ENCODE measurements at regions not wholly inside any gene's neighbourhood (a gene's known extent, or its start where the extent isn't known, plus 50 kb on each side); places are given as distances from the start of the nearest gene placed in this dataset.
"Not testable (repeated sequence)": the region's sequence is repeated elsewhere in the genome, so short reads cannot be mapped to it uniquely, and the experiment has no call there.

GRCh38 chr2:35436893-35437292 is 918.7 kb upstream of the CRIM1 start:
- DNase-seq = not testable (repeated sequence)

- no peak for DNase-seq
Observed at GRCh38 chr2:35428548-35428947, 927.0 kb upstream of the CRIM1 start.

GRCh38 chr2:35421485-35421884 is 934.1 kb upstream of the CRIM1 start:
- DNase-seq = no peak

GRCh38 chr2:35417293-35417692 is 938.3 kb upstream of the CRIM1 start:
- DNase-seq = no peak

- no peak for DNase-seq
Observed at GRCh38 chr2:35416391-35417140, 939.0 kb upstream of the CRIM1 start.

- DNase-seq = no peak
Observed at GRCh38 chr2:35415942-35416341, 939.6 kb upstream of the CRIM1 start.

- no peak for DNase-seq
Observed at GRCh38 chr2:35415282-35415681, 940.3 kb upstream of the CRIM1 start.

- DNase-seq = peak; percentile 41
Observed at GRCh38 chr2:35410431-35411061, 945.0 kb upstream of the CRIM1 start.

GRCh38 chr2:35409762-35410161 is 945.8 kb upstream of the CRIM1 start:
- DNase-seq = no peak

GRCh38 chr2:35408320-35408719 is 947.3 kb upstream of the CRIM1 start:
- DNase-seq = no peak

GRCh38 chr2:35391736-35392442 is 963.7 kb upstream of the CRIM1 start:
- DNase-seq = no peak

GRCh38 chr2:35378791-35379190 is 976.8 kb upstream of the CRIM1 start:
- no peak for DNase-seq

GRCh38 chr2:35374845-35375244 is 980.7 kb upstream of the CRIM1 start:
- no peak for DNase-seq

- DNase-seq = no peak
Observed at GRCh38 chr2:35365859-35366258, 989.7 kb upstream of the CRIM1 start.

- no peak for DNase-seq
Observed at GRCh38 chr2:35356332-35356731, 999.2 kb upstream of the CRIM1 start.

- no peak for DNase-seq
Observed at GRCh38 chr2:35355056-35355455, 1000.5 kb upstream of the CRIM1 start.

GRCh38 chr2:35347561-35347960 is 1008.0 kb upstream of the CRIM1 start:
- DNase-seq = no peak

GRCh38 chr2:35343135-35343534 is 1012.4 kb upstream of the CRIM1 start:
- no peak for DNase-seq

- no peak for DNase-seq
Observed at GRCh38 chr2:35339211-35339610, 1016.4 kb upstream of the CRIM1 start.

GRCh38 chr2:35337922-35338321 is 1017.7 kb upstream of the CRIM1 start:
- no peak for DNase-seq

GRCh38 chr2:35314049-35314448 is 1041.5 kb upstream of the CRIM1 start:
- no peak for DNase-seq

GRCh38 chr2:35301369-35301768 is 1054.2 kb upstream of the CRIM1 start:
- DNase-seq = no peak

GRCh38 chr2:35298493-35298892 is 1057.1 kb upstream of the CRIM1 start:
- no peak for DNase-seq

- no peak for DNase-seq
Observed at GRCh38 chr2:35297403-35297802, 1058.2 kb upstream of the CRIM1 start.
